Colonic mucosa (tissue), 4 donors: ENCODE measurements at regions not wholly inside any gene's neighbourhood (a gene's known extent, or its start where the extent isn't known, plus 50 kb on each side); places are given as distances from the start of the nearest gene placed in this dataset.

Experiments used
- DNase-seq: peaks from one replicate; pipeline ENCODE4 v3.0.0-alpha.2; 2020
- H3K27ac ChIP-seq: fragments of 200-600 bp; one replicate; pipeline ENCODE4 v1.8.0; 2021
- H3K27me3 ChIP-seq: fragments of 200-600 bp; one replicate; pipeline ENCODE4 v1.8.0; 2021
- H3K36me3 ChIP-seq: fragments of 200-600 bp; one replicate; pipeline ENCODE4 v1.8.0; 2021
- H3K4me1 ChIP-seq: fragments of 200-600 bp; one replicate; pipeline ENCODE4 v1.8.0; 2021; ENCODE audit warnings: mild to moderate bottlenecking
- H3K4me3 ChIP-seq: fragments of 200-600 bp; one replicate; pipeline ENCODE4 v1.8.0; 2021
- H3K9ac ChIP-seq, 2 donors: one replicate each; pipeline ENCODE4 v1.7.0; 2013; ENCODE audit warnings: control low read depth in 2 of 2, low read depth in 2 of 2, low read length in 2 of 2
- H3K9me3 ChIP-seq: fragments of 200-600 bp; one replicate; pipeline ENCODE4 v1.8.0; 2021
- CTCF ChIP-seq: fragments of 200-600 bp; IDR thresholded peaks from one replicate; pipeline ENCODE4 v1.8.0; 2022; ENCODE audit warnings: antibody characterized with exemption, mild to moderate bottlenecking
- intact Hi-C: fragments of 100-400 bp; cut with DNase I; formaldehyde crosslinking; loops from one replicate; pipeline ENCODE4 v1.14.1; 2022
- donor health status: healthy.
- donor health status: DM: no; HTN: no; CAD: no.
- donor health status: DM: no; HTN: no; CAD: no.

GRCh38 chr6:92201618-92202017, 1217.7 kb downstream of the EPHA7 start:
- intact Hi-C loops, result no loop called here
- DNase-seq, result no peak
- Histone ChIP-seq H3K4me3 (no peak overlapping the region), H3K4me1 (no peaks in the 10 kb centered on the region), H3K36me3 (no peaks in the 10 kb centered on the region), H3K9me3 (no peaks in the 10 kb centered on the region), H3K27ac (no peak overlapping the region), H3K9ac (no peak overlapping the region), H3K27me3 (no peaks in the 10 kb centered on the region)
- TF ChIP-seq CTCF, result no peak

GRCh38 chr6:92196325-92196724, 1223.0 kb downstream of the EPHA7 start:
- Histone ChIP-seq H3K4me3 (no peak overlapping the region), H3K27ac (no peak overlapping the region), H3K9ac (no peak overlapping the region), H3K4me1 (no peaks in the 10 kb centered on the region), H3K9me3 (no peaks in the 10 kb centered on the region), H3K36me3 (no peaks in the 10 kb centered on the region), H3K27me3 (no peaks in the 10 kb centered on the region)
- DNase-seq, result no peak
- intact Hi-C loops, result no loop called here
- no peak for TF ChIP-seq CTCF

DNA sequence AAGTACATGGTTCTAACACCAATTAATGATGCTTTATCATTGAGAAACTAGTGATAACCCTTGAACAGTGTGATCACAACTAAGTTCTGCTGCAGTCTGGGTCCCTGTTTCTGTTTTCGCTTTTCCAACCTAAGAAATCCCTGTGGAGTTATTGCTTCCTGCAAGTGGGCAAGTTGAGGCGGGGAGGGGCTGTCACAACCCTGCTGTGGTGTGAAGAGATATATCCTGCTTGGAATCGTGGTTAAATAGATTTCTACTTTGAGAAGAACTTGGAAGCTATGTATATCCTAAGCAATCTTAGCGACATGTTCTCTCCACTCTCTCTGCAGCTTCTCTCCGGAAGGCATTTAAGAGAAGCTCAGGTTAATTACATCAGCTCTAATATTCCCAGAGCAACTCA, 1223.6 kb downstream of the EPHA7 start:
- Histone ChIP-seq H3K9ac (no peak overlapping the region), H3K27me3 (no peaks in the 10 kb centered on the region), H3K36me3 (no peaks in the 10 kb centered on the region), H3K9me3 (no peaks in the 10 kb centered on the region), H3K4me1 (no peaks in the 10 kb centered on the region), H3K27ac (no peak overlapping the region), H3K4me3 (no peak overlapping the region)
- DNase-seq, result no peak
- intact Hi-C loops, result no loop called here
- TF ChIP-seq CTCF, result no peak

GRCh38 chr6:92188016-92188415, 1231.3 kb downstream of the EPHA7 start:
- Histone ChIP-seq H3K27me3 (no peaks in the 10 kb centered on the region), H3K9ac (no peak overlapping the region), H3K4me1 (no peaks in the 10 kb centered on the region), H3K36me3 (no peaks in the 10 kb centered on the region), H3K4me3 (no peak overlapping the region), H3K27ac (no peak overlapping the region), H3K9me3 (no peaks in the 10 kb centered on the region)
- intact Hi-C loops, result no loop called here
- TF ChIP-seq CTCF, result no peak
- DNase-seq, result no peak

DNA sequence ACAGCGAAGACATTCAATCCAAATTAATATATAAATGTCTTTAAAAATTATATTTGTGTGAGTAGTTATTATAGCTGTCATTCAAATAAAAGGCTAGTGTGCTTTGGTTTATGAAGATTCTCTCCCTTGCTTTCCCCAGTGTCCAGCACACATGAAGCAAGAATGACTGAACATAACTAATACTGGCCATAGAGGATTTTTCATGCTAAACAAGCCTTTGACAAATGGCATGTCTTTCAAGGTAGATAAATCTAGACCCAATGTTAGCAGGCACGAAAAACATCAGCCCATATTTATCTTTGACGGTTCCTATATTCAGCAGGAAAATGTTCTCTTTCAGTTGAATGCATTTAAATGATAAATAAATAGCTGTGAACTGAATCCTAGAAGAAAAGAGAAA, 1234.4 kb downstream of the EPHA7 start:
- intact Hi-C loops, result no loop called here
- Histone ChIP-seq H3K9ac (no peak overlapping the region), H3K4me3 (no peak overlapping the region), H3K9me3 (no peaks in the 10 kb centered on the region), H3K27ac (no peak overlapping the region), H3K36me3 (no peaks in the 10 kb centered on the region), H3K27me3 (no peaks in the 10 kb centered on the region), H3K4me1 (no peaks in the 10 kb centered on the region)
- no peak for TF ChIP-seq CTCF
- no peak for DNase-seq

GRCh38 chr6:92181347-92181746, 1238.0 kb downstream of the EPHA7 start:
- TF ChIP-seq CTCF, result no peak
- H3K4me3 ChIP-seq, result no peak overlapping the region

More at GRCh38 chr6:92181347-92181746, 1238.0 kb downstream of the EPHA7 start:
- H3K9me3 ChIP-seq, result no peaks in the 10 kb centered on the region
- no peak for DNase-seq
- no peak overlapping the region for H3K27ac ChIP-seq
- H3K27me3 ChIP-seq, result no peaks in the 10 kb centered on the region
- H3K36me3 ChIP-seq, result no peaks in the 10 kb centered on the region
- no peak overlapping the region for H3K9ac ChIP-seq
- H3K4me1 ChIP-seq, result no peaks in the 10 kb centered on the region
- intact Hi-C loops, result no loop called here
